IMR-90 (cell line): ENCODE measurements at regions not wholly inside any gene's neighbourhood (a gene's known extent, or its start where the extent isn't known, plus 50 kb on each side); places are given as distances from the start of the nearest gene placed in this dataset.

Source experiments
- ATAC-seq: fragments of 200-7000 bp; cut with Tn5 transposase; 2 replicates; pipeline ENCODE4 v1.9.1; 2020; ENCODE audit warnings: low read depth, mild to moderate bottlenecking, moderate library complexity
- BruUV-seq: library from RNA; stranded (reverse); fragments of 400-500 nt; replicated peaks from 2 replicates; lab custom pipeline; 2021; lab: Mats Ljungman, UMichigan
- CTCF ChIA-PET: fragments of 300-600 bp; formaldehyde crosslinking; extraction: SDS; loops from one replicate; lab custom pipeline; 2021; ENCODE audit warnings: antibody characterized with exemption; lab: Yijun Ruan, JAX
- POLR2A ChIA-PET: fragments of 300-600 bp; sonication (Branson Sonifier 250); formaldehyde crosslinking; loops from one replicate; lab custom pipeline; 2022; ENCODE audit warnings: antibody characterized with exemption; ENCODE audit not compliant: unreplicated experiment; lab: Charles Lee
- DNase-seq: peaks from one replicate; pipeline ENCODE4 v3.0.0; 2013
- H2AFZ ChIP-seq: replicated peaks from 2 replicates; pipeline ENCODE3; 2013; ENCODE audit warnings: low read length, mild to moderate bottlenecking; ENCODE audit not compliant: poor library complexity
- H2AK5ac ChIP-seq: 2 replicates; pipeline ENCODE4 v1.6.1; 2013; ENCODE audit warnings: low read depth, low read length, inconsistent platforms
- H2AK9ac ChIP-seq: replicated peaks from 2 replicates; pipeline ENCODE3; 2013; ENCODE audit warnings: mild to moderate bottlenecking, low read depth, low read length, moderate library complexity; ENCODE audit not compliant: poor library complexity
- H2BK120ac ChIP-seq: 2 replicates; pipeline ENCODE4 v1.6.1; 2013; ENCODE audit warnings: low read depth, low read length, inconsistent platforms
- H2BK15ac ChIP-seq: 3 replicates; pipeline ENCODE4 v1.6.1; 2013; ENCODE audit warnings: low read depth, low read length, inconsistent platforms
- H2BK20ac ChIP-seq: 2 replicates; pipeline ENCODE4 v1.6.1; 2013; ENCODE audit warnings: low read depth, mild to moderate bottlenecking, inconsistent platforms, low read length, moderate library complexity
- H2BK5ac ChIP-seq: 2 replicates; pipeline ENCODE4 v1.6.1; 2013; ENCODE audit warnings: mild to moderate bottlenecking, low read depth, low read length, inconsistent platforms; ENCODE audit not compliant: poor library complexity, severe bottlenecking
- H3K14ac ChIP-seq: replicated peaks from 2 replicates; pipeline ENCODE4 v1.6.1; 2013; ENCODE audit warnings: low read depth, low read length, inconsistent platforms
- H3K18ac ChIP-seq: 2 replicates; pipeline ENCODE4 v1.6.1; 2013; ENCODE audit warnings: low read depth, low read length, control low read depth
- H3K23ac ChIP-seq: 2 replicates; pipeline ENCODE4 v1.6.1; 2013; ENCODE audit warnings: low read depth, low read length, inconsistent platforms
- H3K27ac ChIP-seq: 2 replicates; pipeline ENCODE4 v1.5.1; 2013; ENCODE audit warnings: mild to moderate bottlenecking, control low read depth, low read length; ENCODE audit not compliant: insufficient read depth
- H3K27me3 ChIP-seq: 2 replicates; pipeline ENCODE4 v1.6.1; 2013; ENCODE audit warnings: low read length; ENCODE audit not compliant: control insufficient read depth, insufficient read depth
- H3K36me3 ChIP-seq: 2 replicates; pipeline ENCODE4 v1.6.1; 2013; ENCODE audit warnings: low read length, mixed read lengths; ENCODE audit not compliant: control insufficient read depth, insufficient read depth
- H3K4ac ChIP-seq: 2 replicates; pipeline ENCODE4 v1.6.1; 2013; ENCODE audit warnings: low read depth, low read length, inconsistent platforms
- H3K4me1 ChIP-seq: 2 replicates; pipeline ENCODE4 v1.6.1; 2013; ENCODE audit warnings: low read length, mixed read lengths; ENCODE audit not compliant: control insufficient read depth, insufficient read depth
- H3K4me2 ChIP-seq: 2 replicates; pipeline ENCODE4 v1.6.1; 2013; ENCODE audit warnings: low read depth, mild to moderate bottlenecking, control low read depth, low read length, moderate library complexity
- H3K4me3 ChIP-seq: 2 replicates; pipeline ENCODE4 v1.5.1; 2013; ENCODE audit warnings: low read depth, mild to moderate bottlenecking, control low read depth, low read length, moderate library complexity; ENCODE audit not compliant: insufficient read depth
- H3K56ac ChIP-seq: 2 replicates; pipeline ENCODE4 v1.6.1; 2013; ENCODE audit warnings: low read length, inconsistent platforms; ENCODE audit not compliant: insufficient read depth; ENCODE audit errors: extremely low read depth
- H3K79me1 ChIP-seq, 2 experiments: 2 replicates each; pipeline ENCODE4 v1.6.1; 2013; ENCODE audit warnings: low read length in 2 of 2, inconsistent platforms in 1 of 2, low read depth in 1 of 2
- H3K9ac ChIP-seq: 2 replicates; pipeline ENCODE4 v1.6.1; 2013; ENCODE audit warnings: low read depth, low read length, control low read depth
- H3K9me1 ChIP-seq: 2 replicates; pipeline ENCODE4 v1.6.1; 2013; ENCODE audit warnings: low read length, inconsistent platforms; ENCODE audit not compliant: insufficient read depth
- H3K9me3 ChIP-seq: 2 replicates; pipeline ENCODE4 v1.6.1; 2013; ENCODE audit warnings: low read length; ENCODE audit not compliant: control insufficient read depth, insufficient read depth
- H4K20me1 ChIP-seq: 2 replicates; pipeline ENCODE4 v1.6.1; 2013; ENCODE audit warnings: low read length, inconsistent platforms; ENCODE audit not compliant: insufficient read depth
- H4K5ac ChIP-seq: 2 replicates; pipeline ENCODE4 v1.6.1; 2013; ENCODE audit warnings: mild to moderate bottlenecking, low read depth, low read length, control low read depth
- H4K8ac ChIP-seq, 2 experiments: 2 replicates each; pipeline ENCODE4 v1.6.1; 2013; ENCODE audit warnings: low read depth in 2 of 2, low read length in 2 of 2, control low read depth in 1 of 2, inconsistent platforms in 1 of 2
- H4K91ac ChIP-seq: 2 replicates; pipeline ENCODE4 v1.6.1; 2013; ENCODE audit warnings: low read depth, low read length, inconsistent platforms; ENCODE audit not compliant: insufficient read depth
- CEBPB ChIP-seq: IDR thresholded peaks from 2 replicates; pipeline ENCODE4 v1.6.1; 2012; ENCODE audit warnings: low read depth, low read length, improper control_type of control experiment
- CHD1 ChIP-seq: IDR thresholded peaks from 2 replicates; pipeline ENCODE4 v1.6.1; 2012; ENCODE audit warnings: low read depth, low read length, improper control_type of control experiment
- FOS ChIP-seq: fragments of 150-350 bp; IDR thresholded peaks from 2 replicates; pipeline ENCODE4 v1.6.1; 2016; ENCODE audit warnings: low read depth, low read length
- MAFK ChIP-seq: IDR thresholded peaks from 2 replicates; pipeline ENCODE4 v1.6.1; 2012; ENCODE audit warnings: low read depth, low read length, improper control_type of control experiment
- MXI1 ChIP-seq: IDR thresholded peaks from 2 replicates; pipeline ENCODE4 v1.6.1; 2012; ENCODE audit warnings: low read depth, mild to moderate bottlenecking, low read length, moderate library complexity, borderline replicate concordance
- SMC3 ChIP-seq: fragments of 150-350 bp; IDR thresholded peaks from 2 replicates; pipeline ENCODE4 v1.6.1; 2016; ENCODE audit warnings: low read depth, mild to moderate bottlenecking, antibody characterized with exemption, low read length, moderate library complexity
- WGBS, 2 experiments: methylation state at CpG; one replicate each; pipeline versions ENCODE4 v1.1.5 to v1.1.7; 2013; ENCODE audit warnings: missing lambda C conversion rate in 2 of 2; ENCODE audit not compliant: insufficient read length in 1 of 2; ENCODE audit errors: extremely low coverage in 2 of 2; 5-methylcytosine and 5-hydroxymethylcytosine counted together
- dilution Hi-C: fragments of 300-500 bp; cut with HindIII; formaldehyde crosslinking; loops from one replicate; pipeline ENCODE4 v1.14.3; 2018; ENCODE audit warnings: low sequenced_read_pairs; ENCODE audit not compliant: unreplicated experiment
- in situ Hi-C: fragments of 300-500 bp; cut with MboI; formaldehyde crosslinking; loops from 3 replicates; pipeline ENCODE4 v1.14.3; 2019; ENCODE audit warnings: low sequenced_read_pairs, inconsistent platforms, mixed read lengths
- intact Hi-C: fragments of 100-400 bp; cut with micrococcal nuclease; formaldehyde crosslinking; loops from 2 replicates; pipeline ENCODE4 v1.10.0; 2022
- TF ChIP-seq, protein P1 (sequence below): fragments of 150-350 bp; IDR thresholded peaks from 2 replicates; pipeline ENCODE4 v1.6.1; 2016; ENCODE audit warnings: low read depth, mild to moderate bottlenecking, low read length, moderate library complexity, borderline replicate concordance

- no peak overlapping the region for H2BK5ac ChIP-seq
- H3K18ac ChIP-seq = no peak overlapping the region
- H2BK120ac ChIP-seq = peak overlapping the region; percentile 92
- no peak overlapping the region for H3K56ac ChIP-seq
- no peak overlapping the region for H2BK15ac ChIP-seq
- no peak overlapping the region for H4K5ac ChIP-seq
- no peak for ATAC-seq
- H3K36me3 ChIP-seq = no peaks in the 10 kb centered on the region
- TF ChIP-seq MXI1 (no peak), FOS (no peak), MAFK (no peak), SMC3 (no peak), CHD1 (no peak), CEBPB (no peak)
- TF ChIP-seq, protein P1, sequence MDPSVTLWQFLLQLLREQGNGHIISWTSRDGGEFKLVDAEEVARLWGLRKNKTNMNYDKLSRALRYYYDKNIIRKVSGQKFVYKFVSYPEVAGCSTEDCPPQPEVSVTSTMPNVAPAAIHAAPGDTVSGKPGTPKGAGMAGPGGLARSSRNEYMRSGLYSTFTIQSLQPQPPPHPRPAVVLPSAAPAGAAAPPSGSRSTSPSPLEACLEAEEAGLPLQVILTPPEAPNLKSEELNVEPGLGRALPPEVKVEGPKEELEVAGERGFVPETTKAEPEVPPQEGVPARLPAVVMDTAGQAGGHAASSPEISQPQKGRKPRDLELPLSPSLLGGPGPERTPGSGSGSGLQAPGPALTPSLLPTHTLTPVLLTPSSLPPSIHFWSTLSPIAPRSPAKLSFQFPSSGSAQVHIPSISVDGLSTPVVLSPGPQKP = no peak
- peaks cover 18% of the 10 kb centered on the region for H3K9me1 ChIP-seq
- DNase-seq = no peak
- BruUV-seq = no TSS peak
- H2AK9ac ChIP-seq = peak overlapping the region; percentile 88
- no peaks in the 10 kb centered on the region for H3K9me3 ChIP-seq
- intact Hi-C loops (no loop called here), dilution Hi-C loops (no loop called here), in situ Hi-C loops (no loop called here)
- H3K4ac ChIP-seq = no peak overlapping the region
- ChIA-PET CTCF (no interaction called here), POLR2A (no interaction called here)
- H4K20me1 ChIP-seq = no peaks in the 10 kb centered on the region
- H3K4me2 ChIP-seq = no peak overlapping the region
- peaks cover under 1% of the 10 kb centered on the region; the same call in 1 of the 2 replicates for H3K27me3 ChIP-seq
- peaks cover 0 to 4% of the 10 kb centered on the region in 2 experiments; a peak in 1 of 4 replicates for H3K79me1 ChIP-seq
- peaks cover 15% of the 10 kb centered on the region for H3K4me1 ChIP-seq
- no peak overlapping the region for H3K27ac ChIP-seq
- WGBS, 2 experiments = 95% methylated on average over 4 of the region's 9 CpGs; no CpG with 5 or more reads in 1 of the 2 experiments
- peak overlapping the region; percentile 8 for H2AFZ ChIP-seq
- H4K91ac ChIP-seq = no peak overlapping the region
- no peak overlapping the region for H3K23ac ChIP-seq
- H2AK5ac ChIP-seq = 0 out of 2 replicates have a peak overlapping the region, but pooled peaks have one; percentile 89
- H3K4me3 ChIP-seq = no peak overlapping the region
- no peak overlapping the region for H3K14ac ChIP-seq
- no peak overlapping the region for H4K8ac ChIP-seq
- no peak overlapping the region for H3K9ac ChIP-seq
- H2BK20ac ChIP-seq = peak overlapping the region; percentile 20; the same call in 1 of the 2 replicates
Measured at GRCh38 chr17:83201206-83202001, 122.0 kb downstream of the METRNL start.
